Epithelial cell of prostate (primary cell): ENCODE measurements at regions not wholly inside any gene's neighbourhood (a gene's known extent, or its start where the extent isn't known, plus 50 kb on each side); places are given as distances from the start of the nearest gene placed in this dataset.
A peak's percentile ranks its signal among the peaks of the same experiment; 100 is the strongest.
"Not testable (repeated sequence)": the region's sequence is repeated elsewhere in the genome, so short reads cannot be mapped to it uniquely, and the experiment has no call there.

Experiments used
- DNase-seq: peaks from one replicate; pipeline ENCODE4 v3.0.0-alpha.2; 2011; ENCODE audit warnings: low read depth, low spot score
- H3K27ac ChIP-seq: fragments of 450-650 bp; 2 replicates; pipeline ENCODE4 v1.5.1; 2017; ENCODE audit warnings: mild to moderate bottlenecking

- DNase-seq, result no peak
- H3K27ac ChIP-seq, result no peak overlapping the region
These were observed 134.9 kb upstream of the ZC3H12C start for GRCh38 chr11:109958131-109958820.

GRCh38 chr11:109958821-109959166, 134.4 kb upstream of the ZC3H12C start:
- DNase-seq, result no peak
- H3K27ac ChIP-seq, result no peak overlapping the region

GRCh38 chr11:109960831-109961230, 132.4 kb upstream of the ZC3H12C start:
- peak; percentile 14 for DNase-seq
- H3K27ac ChIP-seq, result no peak overlapping the region

GRCh38 chr11:109961261-109961660, 131.9 kb upstream of the ZC3H12C start:
- no peak for DNase-seq
- no peak overlapping the region for H3K27ac ChIP-seq

GRCh38 chr11:109963101-109963500, 130.1 kb upstream of the ZC3H12C start:
- H3K27ac ChIP-seq, result no peak overlapping the region
- DNase-seq, result no peak

GRCh38 chr11:109964487-109964886, 128.7 kb upstream of the ZC3H12C start:
- DNase-seq, result no peak
- H3K27ac ChIP-seq, result no peak overlapping the region

GRCh38 chr11:109965445-109965844, 127.7 kb upstream of the ZC3H12C start:
- DNase-seq, H3K27ac ChIP-seq: not testable (repeated sequence)

- H3K27ac ChIP-seq, result not testable (repeated sequence)
These were observed 127.3 kb upstream of the ZC3H12C start for GRCh38 chr11:109965926-109966325.

GRCh38 chr11:109967136-109967535, 126.1 kb upstream of the ZC3H12C start:
- H3K27ac ChIP-seq, DNase-seq: not testable (repeated sequence)

More at GRCh38 chr11:109965926-109966325, 127.3 kb upstream of the ZC3H12C start:
- not testable (repeated sequence) for DNase-seq

- no peak overlapping the region for H3K27ac ChIP-seq
- no peak for DNase-seq
These were observed 124.9 kb upstream of the ZC3H12C start for GRCh38 chr11:109968299-109968698.

- DNase-seq, result no peak
- H3K27ac ChIP-seq, result no peak overlapping the region
These were observed 124.4 kb upstream of the ZC3H12C start for GRCh38 chr11:109968781-109969180.

GRCh38 chr11:109970516-109971183, 122.5 kb upstream of the ZC3H12C start:
- no peak overlapping the region for H3K27ac ChIP-seq
- DNase-seq, result no peak

- no peak for DNase-seq
- H3K27ac ChIP-seq, result peak overlapping the region; percentile 7
These were observed 122.0 kb upstream of the ZC3H12C start for GRCh38 chr11:109971184-109971523.

- H3K27ac ChIP-seq, result no peak overlapping the region
- no peak for DNase-seq
These were observed 120.9 kb upstream of the ZC3H12C start for GRCh38 chr11:109972181-109972715.

GRCh38 chr11:109972939-109973338, 120.3 kb upstream of the ZC3H12C start:
- no peak overlapping the region for H3K27ac ChIP-seq

GRCh38 chr11:109973486-109973885, 119.7 kb upstream of the ZC3H12C start:
- DNase-seq, result no peak
- no peak overlapping the region for H3K27ac ChIP-seq

More at GRCh38 chr11:109972939-109973338, 120.3 kb upstream of the ZC3H12C start:
- no peak for DNase-seq

- DNase-seq, result no peak
- H3K27ac ChIP-seq, result no peak overlapping the region
These were observed 118.7 kb upstream of the ZC3H12C start for GRCh38 chr11:109974523-109974922.

GRCh38 chr11:109978895-109979294, 114.3 kb upstream of the ZC3H12C start:
- DNase-seq, result no peak
- no peak overlapping the region for H3K27ac ChIP-seq

GRCh38 chr11:109981031-109981636, 112.1 kb upstream of the ZC3H12C start:
- no peak for DNase-seq
- no peak overlapping the region for H3K27ac ChIP-seq

- no peak overlapping the region for H3K27ac ChIP-seq
- DNase-seq, result no peak
These were observed 109.8 kb upstream of the ZC3H12C start for GRCh38 chr11:109983358-109983757.

- no peak overlapping the region for H3K27ac ChIP-seq
These were observed 108.4 kb upstream of the ZC3H12C start for GRCh38 chr11:109984634-109985289.

More at GRCh38 chr11:109984634-109985289, 108.4 kb upstream of the ZC3H12C start:
- peak; percentile 56 for DNase-seq
